NB4 (cell line): ENCODE measurements at regions not wholly inside any gene's neighbourhood (a gene's known extent, or its start where the extent isn't known, plus 50 kb on each side); places are given as distances from the start of the nearest gene placed in this dataset.

ENCODE experiments used
- CTCF ChIP-seq: IDR thresholded peaks from one replicate; pipeline ENCODE4 v1.5.1; 2012; ENCODE audit warnings: low read depth, low read length
- MAX ChIP-seq: IDR thresholded peaks from 2 replicates; pipeline ENCODE4 v1.6.1; 2011; ENCODE audit warnings: low read depth, low read length
- POLR2A ChIP-seq: IDR thresholded peaks from 2 replicates; pipeline ENCODE4 v1.6.1; 2011; ENCODE audit warnings: mild to moderate bottlenecking; ENCODE audit not compliant: insufficient read length; ENCODE audit errors: extremely low read depth

- TF ChIP-seq CTCF (no peak), POLR2A (no peak), MAX (no peak)
Measured at GRCh38 chr17:77889135-77889505, 69.4 kb upstream of the TNRC6C start.
